ENCODE measurements at regions not wholly inside any gene's neighbourhood (a gene's known extent, or its start where the extent isn't known, plus 50 kb on each side); places are given as distances from the start of the nearest gene placed in this dataset.

DNA sequence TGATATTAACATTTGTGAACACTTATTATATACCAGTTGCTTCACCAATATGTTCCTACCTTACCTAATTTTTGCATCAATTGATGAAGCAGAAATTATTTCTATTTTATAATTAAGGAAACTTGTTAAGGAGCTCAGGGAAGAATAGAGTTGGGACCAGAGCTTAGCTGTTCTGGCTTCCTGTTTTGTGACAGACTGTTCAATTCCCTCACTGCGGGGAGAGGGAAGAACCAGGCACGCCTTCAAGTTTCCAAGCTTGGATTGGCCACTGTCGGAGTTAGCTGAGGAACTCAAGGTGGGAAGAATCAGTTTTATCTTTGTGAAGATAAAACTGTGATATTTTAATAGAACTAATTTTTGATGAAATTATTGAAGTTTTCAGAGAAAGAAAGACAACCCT lies 142.3 kb upstream of the LMO4 start:
- H3K27me3 ChIP-seq (ENCODE audit: control insufficient read depth, insufficient read depth, low read length), result peaks cover 3% of the 10 kb centered on the region
- CTCF ChIA-PET, result no interaction called here
- no peak overlapping the region for H4K5ac ChIP-seq (ENCODE audit: low read depth, low read length)
- no peak overlapping the region for H3K14ac ChIP-seq (replicated peaks; ENCODE audit: low read depth, low read length)
- no peak overlapping the region for H2BK120ac ChIP-seq (ENCODE audit: low read depth, low read length)
- H3K9me3 ChIP-seq (ENCODE audit: control insufficient read depth, insufficient read depth, low read length), result no peaks in the 10 kb centered on the region
- H2BK15ac ChIP-seq (ENCODE audit: low read depth, low read length), result no peak overlapping the region
- H2BK20ac ChIP-seq (ENCODE audit: low read depth, low read length), result no peak overlapping the region
- no peak overlapping the region for H2AK9ac ChIP-seq (replicated peaks; ENCODE audit: low read depth, low read length, poor library complexity)
- H2AK5ac ChIP-seq (ENCODE audit: low read depth, low read length), result no peak overlapping the region
- no peak overlapping the region for H2BK5ac ChIP-seq (ENCODE audit: low read depth, low read length, poor library complexity, severe bottlenecking)
- H3K9me1 ChIP-seq (ENCODE audit: insufficient read depth, low read length), result no peaks in the 10 kb centered on the region
- H4K20me1 ChIP-seq (ENCODE audit: insufficient read depth, low read length), result no peaks in the 10 kb centered on the region
- no TSS peak for BruUV-seq (replicated peaks)
- no peak overlapping the region for H3K4me2 ChIP-seq (ENCODE audit: low read depth, low read length)
- H4K8ac ChIP-seq (ENCODE audit: low read depth in 2 of 2, low read length in 2 of 2), result no peak overlapping the region
- in situ Hi-C loops (cut with MboI; ENCODE audit: low sequenced_read_pairs), result no loop called here
- DNase-seq (no peak), ATAC-seq (ENCODE audit: low read depth) (no peak)
- H3K36me3 ChIP-seq (ENCODE audit: control insufficient read depth, insufficient read depth, low read length), result no peaks in the 10 kb centered on the region
- no peak overlapping the region for H2AFZ ChIP-seq (replicated peaks; ENCODE audit: low read length, poor library complexity)
- TF ChIP-seq RCOR1 (IDR thresholded peaks at IDR 0.05; ENCODE audit: insufficient replicate concordance, low read length) (no peak), CEBPB (IDR thresholded peaks at IDR 0.05; ENCODE audit: low read depth, low read length) (no peak)
- no peak overlapping the region for H3K56ac ChIP-seq (ENCODE audit: extremely low read depth, insufficient read depth, low read length)
- H3K79me1 ChIP-seq (ENCODE audit: low read depth in 1 of 2, low read length in 2 of 2), result no peaks in the 10 kb centered on the region
- H3K18ac ChIP-seq (ENCODE audit: low read depth, low read length), result no peak overlapping the region
- no peak overlapping the region for H3K23ac ChIP-seq (ENCODE audit: low read depth, low read length)
- H3K9ac ChIP-seq (ENCODE audit: low read depth, low read length), result no peak overlapping the region
- H4K91ac ChIP-seq (ENCODE audit: insufficient read depth, low read depth, low read length), result no peak overlapping the region
- WGBS, 2 experiments (ENCODE audit: extremely low coverage in 2 of 2, insufficient read length in 1 of 2), result no CpG with 5 or more reads among the region's 3 CpGs
- H3K4ac ChIP-seq (ENCODE audit: low read depth, low read length), result no peak overlapping the region
- dilution Hi-C loops (cut with HindIII; ENCODE audit: low sequenced_read_pairs, unreplicated experiment), result no loop called here
- POLR2A ChIA-PET (ENCODE audit: unreplicated experiment), result no interaction called here
- no peaks in the 10 kb centered on the region for H3K4me1 ChIP-seq (ENCODE audit: control insufficient read depth, insufficient read depth, low read length)
- H3K4me3 ChIP-seq (ENCODE audit: insufficient read depth, low read depth, low read length), result no peak overlapping the region
- H3K27ac ChIP-seq (ENCODE audit: insufficient read depth, low read length), result no peak overlapping the region
- intact Hi-C loops (cut with micrococcal nuclease), result no loop called here

Measured in IMR-90 (cell line).